HG03575 (cell line): ENCODE measurements at regions not wholly inside any gene's neighbourhood (a gene's known extent, or its start where the extent isn't known, plus 50 kb on each side); places are given as distances from the start of the nearest gene placed in this dataset.

Experiments used
- ATAC-seq: cut with Tn5 transposase; IDR thresholded peaks from one replicate; pipeline ENCODE4 v1.9.1; 2021; ENCODE audit not compliant: unreplicated experiment, insufficient number of reproducible peaks, low FRiP score; ENCODE audit errors: extremely low read depth

- ATAC-seq: no peak
Observed at GRCh38 chr3:181660337-181660736, 51.4 kb upstream of the SOX2 start.

- no peak for ATAC-seq
Observed at GRCh38 chr3:181637456-181637855, 74.3 kb upstream of the SOX2 start.

- ATAC-seq: no peak
Observed at GRCh38 chr3:181637056-181637455, 74.7 kb upstream of the SOX2 start.

- no peak for ATAC-seq
Observed at GRCh38 chr3:181635141-181635540, 76.6 kb upstream of the SOX2 start.

GRCh38 chr3:181633556-181633955 is 78.2 kb upstream of the SOX2 start:
- ATAC-seq: no peak

GRCh38 chr3:181631901-181632300 is 79.8 kb upstream of the SOX2 start:
- ATAC-seq: no peak

GRCh38 chr3:181630853-181631252 is 80.9 kb upstream of the SOX2 start:
- ATAC-seq: no peak

GRCh38 chr3:181629711-181630110 is 82.0 kb upstream of the SOX2 start:
- no peak for ATAC-seq

GRCh38 chr3:181629029-181629428 is 82.7 kb upstream of the SOX2 start:
- no peak for ATAC-seq

GRCh38 chr3:181628384-181628783 is 83.3 kb upstream of the SOX2 start:
- ATAC-seq: no peak

- ATAC-seq: no peak
Observed at GRCh38 chr3:181626036-181626435, 85.7 kb upstream of the SOX2 start.

GRCh38 chr3:181623924-181624694 is 87.6 kb upstream of the SOX2 start:
- no peak for ATAC-seq

- no peak for ATAC-seq
Observed at GRCh38 chr3:181622365-181622764, 89.4 kb upstream of the SOX2 start.

- no peak for ATAC-seq
Observed at GRCh38 chr3:181619897-181620296, 91.8 kb upstream of the SOX2 start.

GRCh38 chr3:181618260-181618659 is 93.5 kb upstream of the SOX2 start:
- ATAC-seq: no peak

- ATAC-seq: no peak
Observed at GRCh38 chr3:181616088-181617070, 95.3 kb upstream of the SOX2 start.

GRCh38 chr3:181615666-181616065 is 96.1 kb upstream of the SOX2 start:
- no peak for ATAC-seq

GRCh38 chr3:181614878-181615277 is 96.8 kb upstream of the SOX2 start:
- ATAC-seq: no peak

GRCh38 chr3:181613813-181614212 is 97.9 kb upstream of the SOX2 start:
- no peak for ATAC-seq

- no peak for ATAC-seq
Observed at GRCh38 chr3:181613191-181613590, 98.5 kb upstream of the SOX2 start.
